ENCODE measurements at regions not wholly inside any gene's neighbourhood (a gene's known extent, or its start where the extent isn't known, plus 50 kb on each side); places are given as distances from the start of the nearest gene placed in this dataset.

DNA sequence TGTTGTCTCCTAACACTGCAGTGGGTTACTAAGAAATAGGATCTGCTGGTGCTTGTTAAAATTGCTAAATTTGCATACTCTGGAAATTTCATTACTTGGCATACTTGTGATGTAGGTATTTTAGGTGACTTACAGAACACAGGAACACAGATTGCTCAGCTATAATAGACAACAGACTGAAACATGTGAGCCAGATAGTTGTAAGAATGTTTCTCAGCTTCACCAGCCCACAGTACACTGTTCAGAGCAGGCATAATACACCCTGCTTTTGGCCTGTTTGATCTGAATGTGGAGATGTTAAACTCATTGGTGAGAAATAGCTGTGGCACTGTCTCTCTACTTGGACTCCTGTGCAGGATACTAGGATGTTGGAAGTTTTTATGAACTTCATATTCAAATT, 275.7 kb downstream of the CSNK1G3 start (continued):
- TF ChIP-seq, protein P1, sequence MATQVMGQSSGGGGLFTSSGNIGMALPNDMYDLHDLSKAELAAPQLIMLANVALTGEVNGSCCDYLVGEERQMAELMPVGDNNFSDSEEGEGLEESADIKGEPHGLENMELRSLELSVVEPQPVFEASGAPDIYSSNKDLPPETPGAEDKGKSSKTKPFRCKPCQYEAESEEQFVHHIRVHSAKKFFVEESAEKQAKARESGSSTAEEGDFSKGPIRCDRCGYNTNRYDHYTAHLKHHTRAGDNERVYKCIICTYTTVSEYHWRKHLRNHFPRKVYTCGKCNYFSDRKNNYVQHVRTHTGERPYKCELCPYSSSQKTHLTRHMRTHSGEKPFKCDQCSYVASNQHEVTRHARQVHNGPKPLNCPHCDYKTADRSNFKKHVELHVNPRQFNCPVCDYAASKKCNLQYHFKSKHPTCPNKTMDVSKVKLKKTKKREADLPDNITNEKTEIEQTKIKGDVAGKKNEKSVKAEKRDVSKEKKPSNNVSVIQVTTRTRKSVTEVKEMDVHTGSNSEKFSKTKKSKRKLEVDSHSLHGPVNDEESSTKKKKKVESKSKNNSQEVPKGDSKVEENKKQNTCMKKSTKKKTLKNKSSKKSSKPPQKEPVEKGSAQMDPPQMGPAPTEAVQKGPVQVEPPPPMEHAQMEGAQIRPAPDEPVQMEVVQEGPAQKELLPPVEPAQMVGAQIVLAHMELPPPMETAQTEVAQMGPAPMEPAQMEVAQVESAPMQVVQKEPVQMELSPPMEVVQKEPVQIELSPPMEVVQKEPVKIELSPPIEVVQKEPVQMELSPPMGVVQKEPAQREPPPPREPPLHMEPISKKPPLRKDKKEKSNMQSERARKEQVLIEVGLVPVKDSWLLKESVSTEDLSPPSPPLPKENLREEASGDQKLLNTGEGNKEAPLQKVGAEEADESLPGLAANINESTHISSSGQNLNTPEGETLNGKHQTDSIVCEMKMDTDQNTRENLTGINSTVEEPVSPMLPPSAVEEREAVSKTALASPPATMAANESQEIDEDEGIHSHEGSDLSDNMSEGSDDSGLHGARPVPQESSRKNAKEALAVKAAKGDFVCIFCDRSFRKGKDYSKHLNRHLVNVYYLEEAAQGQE (IDR thresholded peaks at IDR 0.05): no peak
- no peak for TF ChIP-seq JUND (IDR thresholded peaks at IDR 0.05)
- TF ChIP-seq RAD21 (IDR thresholded peaks at IDR 0.05): no peak
- TF ChIP-seq HNF4G (IDR thresholded peaks at IDR 0.05): no peak
- TF ChIP-seq FOXA2 (IDR thresholded peaks at IDR 0.05): no peak
- no peak for TF ChIP-seq NR2F2 (IDR thresholded peaks at IDR 0.05)
- TF ChIP-seq EGR1 (IDR thresholded peaks at IDR 0.05; ENCODE audit: low read depth in 2 of 2): no peak
- no peak for TF ChIP-seq SP1 (IDR thresholded peaks at IDR 0.05)
- TF ChIP-seq, protein P2, sequence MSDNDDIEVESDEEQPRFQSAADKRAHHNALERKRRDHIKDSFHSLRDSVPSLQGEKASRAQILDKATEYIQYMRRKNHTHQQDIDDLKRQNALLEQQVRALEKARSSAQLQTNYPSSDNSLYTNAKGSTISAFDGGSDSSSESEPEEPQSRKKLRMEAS (IDR thresholded peaks at IDR 0.05): no peak
- no peak for TF ChIP-seq HNF4A (conservative IDR thresholded peaks at IDR 0.05)
- TF ChIP-seq RXRA (IDR thresholded peaks at IDR 0.05): no peak

DNA sequence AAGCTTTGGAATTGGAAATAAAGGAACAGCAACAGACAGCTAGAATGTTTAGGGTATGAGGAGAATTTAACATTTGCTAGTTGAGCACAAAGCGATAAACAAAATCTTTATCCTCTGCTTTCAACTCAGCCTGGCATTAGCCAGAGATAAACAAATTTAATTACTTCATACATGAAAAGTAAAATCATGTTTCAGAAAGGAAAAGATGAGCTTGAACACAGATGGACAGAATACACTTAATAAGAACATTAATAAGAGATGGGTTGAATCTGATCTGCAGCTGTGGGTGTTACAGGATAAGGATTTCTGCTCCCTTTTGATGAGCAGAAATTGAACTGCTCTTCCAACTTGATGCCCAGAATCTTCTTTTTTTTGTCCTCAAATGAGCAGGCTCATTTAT, 275.2 kb downstream of the CSNK1G3 start:
- Histone ChIP-seq H3K36me3 (ENCODE audit: control insufficient read depth in 4 of 4, insufficient read depth in 3 of 4, low read depth in 1 of 4, low read length in 3 of 4) (no peaks in the 10 kb centered on the region), H3K27me3 (ENCODE audit: control insufficient read depth in 4 of 4, insufficient read depth in 4 of 4, low read length in 3 of 4) (peaks cover 0 to 3% (median 0%) of the 10 kb centered on the region in 4 donors), H3K27ac (ENCODE audit: low read depth in 1 of 2, low read length in 2 of 2) (no peak overlapping the region), H3K9ac (ENCODE audit: low read depth in 1 of 2, low read length in 2 of 2) (no peak overlapping the region), H3K4me3 (ENCODE audit: low read depth in 1 of 3, low read length in 3 of 3) (no peak overlapping the region), H3K9me3 (ENCODE audit: control insufficient read depth in 4 of 4, low read length in 3 of 4) (peaks cover 0 to 9% (median under 1%) of the 10 kb centered on the region in 4 donors), H3K4me1 (ENCODE audit: control insufficient read depth in 4 of 4, insufficient read depth in 4 of 4, low read length in 3 of 4) (no peaks in the 10 kb centered on the region)
- 95% methylated on average over 1 of the region's 1 CpG for WGBS
- TF ChIP-seq SP1 (IDR thresholded peaks at IDR 0.05) (no peak), YY1 (IDR thresholded peaks at IDR 0.05) (no peak), NR2F2 (IDR thresholded peaks at IDR 0.05) (no peak), EGR1 (IDR thresholded peaks at IDR 0.05; ENCODE audit: low read depth in 2 of 2) (no peak), TAF1 (conservative IDR thresholded peaks at IDR 0.05) (no peak), RXRA (IDR thresholded peaks at IDR 0.05) (no peak), FOXA2 (IDR thresholded peaks at IDR 0.05) (no peak), HNF4G (IDR thresholded peaks at IDR 0.05) (no peak), FOXA1 (IDR thresholded peaks at IDR 0.05) (no peak), HNF4A (conservative IDR thresholded peaks at IDR 0.05) (no peak), GABPA (IDR thresholded peaks at IDR 0.05 in 1 of 2, conservative IDR thresholded peaks at IDR 0.05 in 1 of 2) (no peak), RAD21 (IDR thresholded peaks at IDR 0.05) (no peak), JUND (IDR thresholded peaks at IDR 0.05) (no peak)
- TF ChIP-seq, protein P3, sequence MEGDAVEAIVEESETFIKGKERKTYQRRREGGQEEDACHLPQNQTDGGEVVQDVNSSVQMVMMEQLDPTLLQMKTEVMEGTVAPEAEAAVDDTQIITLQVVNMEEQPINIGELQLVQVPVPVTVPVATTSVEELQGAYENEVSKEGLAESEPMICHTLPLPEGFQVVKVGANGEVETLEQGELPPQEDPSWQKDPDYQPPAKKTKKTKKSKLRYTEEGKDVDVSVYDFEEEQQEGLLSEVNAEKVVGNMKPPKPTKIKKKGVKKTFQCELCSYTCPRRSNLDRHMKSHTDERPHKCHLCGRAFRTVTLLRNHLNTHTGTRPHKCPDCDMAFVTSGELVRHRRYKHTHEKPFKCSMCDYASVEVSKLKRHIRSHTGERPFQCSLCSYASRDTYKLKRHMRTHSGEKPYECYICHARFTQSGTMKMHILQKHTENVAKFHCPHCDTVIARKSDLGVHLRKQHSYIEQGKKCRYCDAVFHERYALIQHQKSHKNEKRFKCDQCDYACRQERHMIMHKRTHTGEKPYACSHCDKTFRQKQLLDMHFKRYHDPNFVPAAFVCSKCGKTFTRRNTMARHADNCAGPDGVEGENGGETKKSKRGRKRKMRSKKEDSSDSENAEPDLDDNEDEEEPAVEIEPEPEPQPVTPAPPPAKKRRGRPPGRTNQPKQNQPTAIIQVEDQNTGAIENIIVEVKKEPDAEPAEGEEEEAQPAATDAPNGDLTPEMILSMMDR (IDR thresholded peaks at IDR 0.05; ENCODE audit: low read depth, low read length, missing input control): no peak
- TF ChIP-seq, protein P2 (IDR thresholded peaks at IDR 0.05): no peak
- TF ChIP-seq, protein P4, sequence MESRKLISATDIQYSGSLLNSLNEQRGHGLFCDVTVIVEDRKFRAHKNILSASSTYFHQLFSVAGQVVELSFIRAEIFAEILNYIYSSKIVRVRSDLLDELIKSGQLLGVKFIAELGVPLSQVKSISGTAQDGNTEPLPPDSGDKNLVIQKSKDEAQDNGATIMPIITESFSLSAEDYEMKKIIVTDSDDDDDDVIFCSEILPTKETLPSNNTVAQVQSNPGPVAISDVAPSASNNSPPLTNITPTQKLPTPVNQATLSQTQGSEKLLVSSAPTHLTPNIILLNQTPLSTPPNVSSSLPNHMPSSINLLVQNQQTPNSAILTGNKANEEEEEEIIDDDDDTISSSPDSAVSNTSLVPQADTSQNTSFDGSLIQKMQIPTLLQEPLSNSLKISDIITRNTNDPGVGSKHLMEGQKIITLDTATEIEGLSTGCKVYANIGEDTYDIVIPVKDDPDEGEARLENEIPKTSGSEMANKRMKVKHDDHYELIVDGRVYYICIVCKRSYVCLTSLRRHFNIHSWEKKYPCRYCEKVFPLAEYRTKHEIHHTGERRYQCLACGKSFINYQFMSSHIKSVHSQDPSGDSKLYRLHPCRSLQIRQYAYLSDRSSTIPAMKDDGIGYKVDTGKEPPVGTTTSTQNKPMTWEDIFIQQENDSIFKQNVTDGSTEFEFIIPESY (IDR thresholded peaks at IDR 0.05): no peak
- TF ChIP-seq, protein P1 (IDR thresholded peaks at IDR 0.05): no peak
- TF ChIP-seq, protein P5, sequence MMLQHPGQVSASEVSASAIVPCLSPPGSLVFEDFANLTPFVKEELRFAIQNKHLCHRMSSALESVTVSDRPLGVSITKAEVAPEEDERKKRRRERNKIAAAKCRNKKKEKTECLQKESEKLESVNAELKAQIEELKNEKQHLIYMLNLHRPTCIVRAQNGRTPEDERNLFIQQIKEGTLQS (IDR thresholded peaks at IDR 0.05): no peak
- no peak for DNase-seq (ENCODE audit: low spot score)
